GM12865 (cell line): ENCODE measurements at regions not wholly inside any gene's neighbourhood (a gene's known extent, or its start where the extent isn't known, plus 50 kb on each side); places are given as distances from the start of the nearest gene placed in this dataset.

ENCODE experiments used
- DNase-seq: peaks from one replicate; pipeline ENCODE4 v3.0.0; 2010; ENCODE audit warnings: low read depth
- H3K4me3 ChIP-seq: 2 replicates; pipeline ENCODE4 v1.5.1; 2011; ENCODE audit warnings: mild to moderate bottlenecking, low read depth, low read length, control low read depth
- CTCF ChIP-seq: IDR thresholded peaks from 2 replicates; pipeline ENCODE4 v1.5.1; 2011; ENCODE audit warnings: low read length, control low read depth, low read depth, inconsistent platforms; ENCODE audit not compliant: insufficient read depth; ENCODE audit errors: missing control alignments

- TF ChIP-seq CTCF: no peak
- DNase-seq: no peak
These were observed 249.6 kb downstream of the ENGASE start for GRCh38 chr17:79324194-79324593.

DNA sequence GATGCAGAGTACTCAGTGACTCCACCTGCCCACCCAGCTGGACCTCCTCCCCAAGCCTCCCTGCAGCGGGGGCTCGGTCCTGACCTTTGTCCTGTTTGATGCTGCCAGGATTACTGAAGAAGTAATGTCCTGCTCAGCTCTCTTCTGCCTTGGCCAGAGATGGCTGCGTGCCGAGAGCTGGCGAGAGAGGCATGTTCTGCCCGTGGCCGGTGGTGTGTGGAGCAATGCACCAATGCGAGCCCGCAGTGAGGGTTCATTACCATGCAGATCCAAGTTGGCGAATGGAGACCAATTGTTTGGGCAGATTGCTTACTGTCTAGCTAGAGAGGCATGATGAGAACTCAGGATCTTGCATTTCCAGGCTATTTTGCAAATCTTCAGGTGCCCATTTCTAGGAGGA is 248.9 kb downstream of the ENGASE start:
- no peak overlapping the region for H3K4me3 ChIP-seq
- DNase-seq: no peak
- no peak for TF ChIP-seq CTCF

More at GRCh38 chr17:79324194-79324593, 249.6 kb downstream of the ENGASE start:
- H3K4me3 ChIP-seq: no peak overlapping the region

- H3K4me3 ChIP-seq: no peak overlapping the region
- no peak for DNase-seq
- TF ChIP-seq CTCF: no peak
These were observed 247.8 kb downstream of the ENGASE start for GRCh38 chr17:79322211-79323123.

DNA sequence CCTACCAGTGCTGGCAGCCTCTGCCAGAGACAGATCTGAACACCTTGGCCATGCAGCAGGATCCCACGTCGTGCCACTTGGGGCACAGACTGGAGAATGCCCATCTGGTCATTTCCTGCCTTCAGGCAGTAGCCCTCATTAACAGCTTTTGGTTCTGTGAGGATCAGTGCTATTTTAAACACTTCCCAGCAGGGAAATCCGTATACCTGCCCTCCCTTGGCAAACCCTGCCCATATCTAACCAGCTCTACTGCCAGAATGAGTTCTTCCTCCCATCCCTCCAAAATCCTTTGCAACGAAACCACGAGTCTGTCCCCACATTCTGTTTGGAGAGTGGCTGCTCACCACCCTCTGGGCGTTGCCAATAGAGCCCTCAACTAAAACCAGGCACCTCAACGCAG is 245.7 kb downstream of the ENGASE start:
- DNase-seq: no peak
- H3K4me3 ChIP-seq: no peak overlapping the region
- no peak for TF ChIP-seq CTCF

- TF ChIP-seq CTCF: no peak
- no peak overlapping the region for H3K4me3 ChIP-seq
- no peak for DNase-seq
These were observed 243.3 kb downstream of the ENGASE start for GRCh38 chr17:79317916-79318315.

DNA sequence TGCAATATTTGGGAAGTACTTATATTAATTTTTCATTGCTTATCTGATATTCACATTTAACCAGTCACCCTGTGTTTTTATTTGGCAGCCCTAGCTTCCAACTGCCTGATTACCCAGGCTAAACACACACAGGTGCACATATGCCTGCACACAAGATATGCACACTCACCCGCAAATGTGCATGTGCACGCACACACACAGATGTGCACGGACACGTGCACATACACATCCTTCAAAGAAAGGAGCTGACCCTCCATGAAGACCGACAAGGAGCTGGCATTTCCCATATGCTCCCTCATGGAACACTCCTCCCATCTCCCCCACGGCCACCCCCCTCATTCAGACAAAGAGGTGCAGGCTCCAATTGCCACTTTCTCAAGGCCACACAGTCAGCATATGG is 242.2 kb downstream of the ENGASE start:
- H3K4me3 ChIP-seq: no peak overlapping the region
- DNase-seq: no peak
- no peak for TF ChIP-seq CTCF
